ENCODE measurements at regions not wholly inside any gene's neighbourhood (a gene's known extent, or its start where the extent isn't known, plus 50 kb on each side); places are given as distances from the start of the nearest gene placed in this dataset.

- H3K27ac Mint-ChIP-seq, result no peak overlapping the region
- no peak overlapping the region for H3K4me3 Mint-ChIP-seq
- H3K4me1 Mint-ChIP-seq, result peaks cover 9% of the 10 kb centered on the region
- peaks cover 25% of the 10 kb centered on the region for H3K9me3 Mint-ChIP-seq
- H3K27me3 Mint-ChIP-seq (ENCODE audit: low read depth), result peaks cover 18% of the 10 kb centered on the region
- no peaks in the 10 kb centered on the region for H3K36me3 Mint-ChIP-seq
- TF ChIP-seq, protein P1, sequence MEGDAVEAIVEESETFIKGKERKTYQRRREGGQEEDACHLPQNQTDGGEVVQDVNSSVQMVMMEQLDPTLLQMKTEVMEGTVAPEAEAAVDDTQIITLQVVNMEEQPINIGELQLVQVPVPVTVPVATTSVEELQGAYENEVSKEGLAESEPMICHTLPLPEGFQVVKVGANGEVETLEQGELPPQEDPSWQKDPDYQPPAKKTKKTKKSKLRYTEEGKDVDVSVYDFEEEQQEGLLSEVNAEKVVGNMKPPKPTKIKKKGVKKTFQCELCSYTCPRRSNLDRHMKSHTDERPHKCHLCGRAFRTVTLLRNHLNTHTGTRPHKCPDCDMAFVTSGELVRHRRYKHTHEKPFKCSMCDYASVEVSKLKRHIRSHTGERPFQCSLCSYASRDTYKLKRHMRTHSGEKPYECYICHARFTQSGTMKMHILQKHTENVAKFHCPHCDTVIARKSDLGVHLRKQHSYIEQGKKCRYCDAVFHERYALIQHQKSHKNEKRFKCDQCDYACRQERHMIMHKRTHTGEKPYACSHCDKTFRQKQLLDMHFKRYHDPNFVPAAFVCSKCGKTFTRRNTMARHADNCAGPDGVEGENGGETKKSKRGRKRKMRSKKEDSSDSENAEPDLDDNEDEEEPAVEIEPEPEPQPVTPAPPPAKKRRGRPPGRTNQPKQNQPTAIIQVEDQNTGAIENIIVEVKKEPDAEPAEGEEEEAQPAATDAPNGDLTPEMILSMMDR (IDR thresholded peaks at IDR 0.05; ENCODE audit: unreplicated experiment), result no peak
- DNase-seq (ENCODE audit: low spot score in 2 of 2, unreplicated experiment in 2 of 2), result no peak
Measured at GRCh38 chr7:19610194-19610943, 98.5 kb downstream of the POLR1F start.

- Mint-ChIP-seq H3K27ac (no peak overlapping the region), H3K27me3 (ENCODE audit: low read depth) (peaks cover 1% of the 10 kb centered on the region), H3K9me3 (peaks cover 39% of the 10 kb centered on the region), H3K4me3 (no peak overlapping the region), H3K36me3 (peaks cover 3% of the 10 kb centered on the region), H3K4me1 (no peaks in the 10 kb centered on the region)
- TF ChIP-seq, protein P1 (IDR thresholded peaks at IDR 0.05; ENCODE audit: unreplicated experiment), result no peak
- no peak for DNase-seq (ENCODE audit: low spot score in 2 of 2, unreplicated experiment in 2 of 2)
Measured at GRCh38 chr7:19589446-19589845, 119.4 kb downstream of the POLR1F start.

GRCh38 chr7:19587291-19587690, 121.5 kb downstream of the POLR1F start:
- Mint-ChIP-seq H3K27me3 (ENCODE audit: low read depth) (no peaks in the 10 kb centered on the region), H3K27ac (no peak overlapping the region), H3K9me3 (peaks cover 30% of the 10 kb centered on the region), H3K36me3 (no peaks in the 10 kb centered on the region), H3K4me3 (no peak overlapping the region), H3K4me1 (no peaks in the 10 kb centered on the region)
- TF ChIP-seq, protein P1 (IDR thresholded peaks at IDR 0.05; ENCODE audit: unreplicated experiment), result no peak
- DNase-seq (ENCODE audit: low spot score in 2 of 2, unreplicated experiment in 2 of 2), result no peak

DNA sequence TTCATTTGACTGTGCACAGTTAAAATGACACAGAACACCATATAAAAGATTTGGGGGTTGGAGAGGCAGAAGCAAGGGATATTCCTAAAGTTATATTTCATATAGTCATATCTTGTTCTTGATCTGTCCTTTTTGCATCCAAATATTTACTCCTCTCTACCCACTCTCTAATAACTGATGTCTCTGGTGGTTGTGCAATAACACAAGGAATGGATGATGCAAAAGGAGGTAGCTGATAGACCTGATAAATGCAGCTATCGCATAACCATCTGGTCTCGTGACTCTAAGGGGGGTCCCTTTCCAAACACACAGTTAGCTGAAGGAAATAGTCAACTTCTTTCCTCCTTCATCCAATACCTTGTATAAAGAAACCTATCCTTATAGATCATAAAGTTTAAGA, 123.1 kb downstream of the POLR1F start:
- H3K36me3 Mint-ChIP-seq, result no peaks in the 10 kb centered on the region
- TF ChIP-seq, protein P1 (IDR thresholded peaks at IDR 0.05; ENCODE audit: unreplicated experiment), result no peak
- H3K27ac Mint-ChIP-seq, result no peak overlapping the region
- peaks cover 20% of the 10 kb centered on the region for H3K9me3 Mint-ChIP-seq
- no peak overlapping the region for H3K4me3 Mint-ChIP-seq
- no peaks in the 10 kb centered on the region for H3K4me1 Mint-ChIP-seq
- no peaks in the 10 kb centered on the region for H3K27me3 Mint-ChIP-seq (ENCODE audit: low read depth)
- no peak for DNase-seq (ENCODE audit: low spot score in 2 of 2, unreplicated experiment in 2 of 2)

GRCh38 chr7:19575909-19576557, 132.8 kb downstream of the POLR1F start:
- DNase-seq (ENCODE audit: low spot score in 2 of 2, unreplicated experiment in 2 of 2), result no peak
- Mint-ChIP-seq H3K27me3 (ENCODE audit: low read depth) (no peaks in the 10 kb centered on the region), H3K4me3 (no peak overlapping the region), H3K9me3 (peaks cover 3% of the 10 kb centered on the region), H3K36me3 (no peaks in the 10 kb centered on the region), H3K4me1 (peaks cover 26% of the 10 kb centered on the region), H3K27ac (no peak overlapping the region)
- TF ChIP-seq, protein P1 (IDR thresholded peaks at IDR 0.05; ENCODE audit: unreplicated experiment), result no peak

All from mesothelial cell of epicardium (in vitro differentiated cells).